HG03103 (cell line): ENCODE measurements at regions not wholly inside any gene's neighbourhood (a gene's known extent, or its start where the extent isn't known, plus 50 kb on each side); places are given as distances from the start of the nearest gene placed in this dataset.

Experiments
- ATAC-seq: cut with Tn5 transposase; IDR thresholded peaks from one replicate; pipeline ENCODE4 v1.9.1; 2021; ENCODE audit warnings: low read depth; ENCODE audit not compliant: unreplicated experiment

GRCh38 chr18:73807551-73808192 lies 340.0 kb downstream of the FBXO15 start:
- no peak for ATAC-seq

DNA sequence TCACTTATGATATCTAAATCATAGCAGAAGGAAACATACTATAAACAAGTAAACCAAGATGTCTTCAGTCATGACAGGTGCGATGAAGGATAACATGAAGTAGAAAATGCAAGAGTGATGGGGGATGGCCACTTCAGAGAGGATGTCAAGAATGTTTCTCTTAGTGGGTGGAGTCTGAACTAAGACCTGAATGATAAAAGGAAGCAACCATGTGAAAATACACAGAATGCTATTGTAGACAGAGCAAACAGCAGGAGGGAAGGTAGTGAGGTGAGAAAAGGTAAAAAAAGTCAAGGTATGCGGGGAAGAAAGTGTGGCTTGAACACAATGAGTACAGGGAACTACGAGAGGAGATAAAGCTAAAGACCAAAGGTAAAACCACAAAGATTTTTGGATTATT lies 341.6 kb downstream of the FBXO15 start:
- ATAC-seq: no peak

GRCh38 chr18:73797419-73797818 lies 350.2 kb downstream of the FBXO15 start:
- ATAC-seq: no peak

- no peak for ATAC-seq
Measured at GRCh38 chr18:73793386-73793785, 354.2 kb downstream of the FBXO15 start.

- no peak for ATAC-seq
Measured at GRCh38 chr18:73791081-73791480, 356.6 kb downstream of the FBXO15 start.

DNA sequence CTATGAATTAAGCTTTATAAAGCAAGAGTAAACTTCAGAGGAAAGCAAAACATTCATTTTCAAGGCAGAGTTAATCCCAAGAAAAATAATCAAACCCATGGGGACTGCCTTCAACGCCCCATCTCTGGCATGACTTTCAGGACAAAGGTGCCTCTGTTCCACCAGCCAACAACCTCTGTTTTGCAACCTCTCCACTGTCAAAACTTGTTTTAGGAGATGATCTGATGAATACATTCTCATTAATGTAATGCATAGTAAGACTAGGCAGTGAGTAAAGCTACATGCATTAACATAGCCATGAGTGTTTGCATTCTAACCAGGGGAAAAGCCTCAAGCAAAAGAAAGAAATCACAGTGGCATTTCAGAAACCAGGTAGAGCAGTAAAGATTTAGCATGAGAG lies 357.0 kb downstream of the FBXO15 start:
- no peak for ATAC-seq

DNA sequence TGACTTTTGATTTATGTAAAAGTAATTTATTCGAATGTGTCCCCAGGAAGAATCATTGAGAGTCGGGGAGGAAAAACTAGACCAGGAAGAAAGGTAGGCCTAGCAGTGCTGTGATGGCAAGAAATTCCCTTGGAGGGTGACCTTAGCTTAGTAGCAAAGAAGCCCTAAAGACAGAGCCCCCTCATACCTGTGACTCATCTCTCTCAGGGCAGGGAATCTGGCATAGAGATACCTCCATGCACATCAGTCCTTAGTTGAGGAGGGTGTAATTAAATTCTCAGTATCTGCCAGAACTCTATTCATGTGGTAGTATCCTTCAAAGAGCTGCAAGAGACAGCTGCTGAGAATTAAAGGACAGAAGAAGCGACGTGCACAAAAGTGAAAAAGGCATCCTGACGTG lies 360.3 kb downstream of the FBXO15 start:
- ATAC-seq: no peak

GRCh38 chr18:73785300-73785699 lies 362.3 kb downstream of the FBXO15 start:
- no peak for ATAC-seq

- no peak for ATAC-seq
Measured at GRCh38 chr18:73784853-73785252, 362.8 kb downstream of the FBXO15 start.

DNA sequence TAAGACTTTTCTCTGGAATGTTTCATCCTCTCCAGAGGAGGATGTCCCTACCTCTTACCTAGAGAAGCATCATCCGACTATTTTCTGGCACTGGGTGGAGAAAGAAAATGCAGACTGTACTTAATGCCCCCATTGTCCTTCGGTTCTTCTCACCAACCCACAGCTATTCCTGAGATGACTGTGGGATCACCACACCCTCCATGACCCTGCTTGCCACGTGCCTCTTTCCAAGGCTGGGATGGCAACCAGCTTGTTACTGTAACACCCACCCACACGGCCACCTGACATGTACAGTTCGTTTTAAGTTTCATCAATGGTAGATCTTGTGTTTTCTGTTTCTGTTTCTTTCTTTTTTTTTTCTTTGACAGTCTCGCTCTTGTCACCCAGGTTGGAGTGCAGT lies 365.2 kb downstream of the FBXO15 start:
- no peak for ATAC-seq

DNA sequence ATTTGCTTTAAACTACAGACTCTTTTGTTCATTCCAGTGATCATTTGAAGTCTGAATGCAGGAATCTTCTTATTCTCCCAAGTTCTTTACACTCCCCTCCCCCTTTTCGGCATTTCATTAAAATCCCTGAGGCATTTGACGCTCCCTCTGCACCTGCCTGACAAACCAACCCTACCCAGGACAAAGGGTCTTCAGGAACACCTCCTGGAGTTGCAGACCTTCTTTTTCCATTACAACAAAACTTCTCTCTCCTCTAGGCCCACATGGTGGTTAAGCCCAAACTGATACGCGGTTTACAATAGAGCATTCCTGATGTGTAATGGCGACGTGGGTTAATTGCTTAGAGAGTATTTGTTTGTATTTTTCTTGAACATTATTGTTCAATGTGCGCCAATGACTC lies 367.4 kb downstream of the FBXO15 start:
- ATAC-seq: no peak

DNA sequence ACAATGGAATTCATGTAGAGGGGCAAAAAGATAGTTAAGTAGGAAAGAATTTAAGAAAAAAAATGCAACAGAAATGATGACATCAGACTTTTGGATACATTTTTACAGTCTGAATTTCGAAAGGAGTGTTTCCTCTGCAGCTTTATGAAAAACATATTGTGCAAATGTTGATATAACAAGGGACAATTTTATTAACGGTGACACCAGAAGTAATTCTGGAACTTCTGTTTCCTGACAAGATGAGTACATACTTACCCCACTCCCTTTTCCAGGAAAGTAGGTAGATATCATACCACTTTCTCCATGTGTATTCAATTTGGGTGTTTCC lies 369.6 kb downstream of the FBXO15 start:
- no peak for ATAC-seq

DNA sequence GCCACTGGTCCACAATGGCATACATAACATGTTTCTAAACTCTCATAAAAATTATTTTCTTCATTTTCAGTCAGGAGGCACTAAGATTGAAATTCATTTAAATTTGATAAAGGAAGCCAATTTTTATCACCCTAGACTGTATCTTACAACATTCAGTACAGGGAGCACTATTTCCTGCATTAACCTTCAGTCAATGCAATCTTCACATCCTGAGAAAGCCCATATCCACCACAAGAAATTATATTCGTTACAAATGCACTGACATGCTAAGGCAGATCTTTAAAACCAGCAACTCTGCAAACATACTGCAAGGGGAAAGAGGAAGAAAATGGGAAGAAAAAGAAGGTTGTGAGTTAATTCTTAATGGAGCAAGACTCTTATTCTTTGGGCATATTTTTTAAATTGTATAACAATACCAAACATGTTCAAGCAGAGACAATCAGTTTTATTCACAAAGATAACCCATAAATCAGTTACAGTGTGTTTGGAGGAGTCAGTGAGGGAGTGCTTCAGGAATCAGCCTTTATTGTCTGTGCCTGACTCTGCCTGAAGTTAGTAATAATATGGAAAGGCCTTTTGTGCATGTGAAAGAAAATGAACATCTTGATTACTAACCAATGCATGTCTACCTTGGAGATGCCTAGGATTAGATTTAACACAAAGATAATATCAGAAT lies 370.1 kb downstream of the FBXO15 start:
- ATAC-seq: no peak

GRCh38 chr18:73774811-73775509 lies 372.7 kb downstream of the FBXO15 start:
- ATAC-seq: no peak

DNA sequence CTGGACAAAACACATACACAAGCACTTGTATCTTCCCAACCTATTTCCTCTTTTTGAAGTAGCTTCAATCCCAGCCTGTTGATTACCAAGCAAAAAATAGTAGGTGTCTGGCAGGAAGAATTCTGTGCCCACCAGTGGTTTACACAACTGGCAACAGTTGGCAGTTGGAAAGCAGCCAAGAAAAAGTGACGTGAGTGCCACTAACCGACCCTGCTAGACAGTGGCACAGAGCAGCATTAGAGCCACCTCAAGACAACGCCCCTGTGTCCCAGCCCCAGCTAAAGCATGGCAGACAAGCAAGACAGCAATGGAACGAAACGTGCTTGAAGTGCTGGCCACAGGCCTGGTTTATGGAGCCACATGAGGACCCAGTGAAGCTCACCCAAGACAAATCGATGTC lies 379.6 kb downstream of the FBXO15 start:
- ATAC-seq: no peak

DNA sequence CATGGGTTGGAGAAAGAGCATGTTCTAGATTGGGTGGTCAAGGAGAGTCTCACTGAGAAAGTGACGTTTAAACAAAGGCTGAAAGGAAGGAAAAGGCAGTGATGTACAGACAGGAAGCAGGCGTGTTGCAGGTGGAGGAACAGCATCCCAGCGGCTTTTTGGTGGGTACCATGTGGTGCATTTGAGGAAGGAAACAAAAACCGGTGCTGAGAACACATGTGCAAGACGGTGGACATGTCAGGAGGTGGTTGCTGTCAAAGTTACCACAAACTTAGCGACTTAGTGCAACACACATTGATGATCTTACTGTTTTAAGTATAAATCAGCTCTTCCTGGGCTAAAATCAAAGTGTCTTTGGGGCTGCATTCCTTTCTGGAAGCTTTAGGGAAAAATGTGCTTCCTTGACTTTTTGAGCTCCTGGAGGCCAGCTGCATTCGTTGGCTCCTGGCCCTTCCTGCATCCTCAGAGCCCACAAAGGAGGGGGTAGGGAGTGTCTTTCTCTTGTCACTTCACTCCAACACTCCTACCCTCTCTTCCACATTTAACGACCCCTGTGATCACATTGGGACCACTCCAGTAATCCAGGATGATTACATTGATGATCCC lies 380.6 kb downstream of the FBXO15 start:
- no peak for ATAC-seq

- ATAC-seq: no peak
Measured at GRCh38 chr18:73758446-73758845, 389.2 kb downstream of the FBXO15 start.

DNA sequence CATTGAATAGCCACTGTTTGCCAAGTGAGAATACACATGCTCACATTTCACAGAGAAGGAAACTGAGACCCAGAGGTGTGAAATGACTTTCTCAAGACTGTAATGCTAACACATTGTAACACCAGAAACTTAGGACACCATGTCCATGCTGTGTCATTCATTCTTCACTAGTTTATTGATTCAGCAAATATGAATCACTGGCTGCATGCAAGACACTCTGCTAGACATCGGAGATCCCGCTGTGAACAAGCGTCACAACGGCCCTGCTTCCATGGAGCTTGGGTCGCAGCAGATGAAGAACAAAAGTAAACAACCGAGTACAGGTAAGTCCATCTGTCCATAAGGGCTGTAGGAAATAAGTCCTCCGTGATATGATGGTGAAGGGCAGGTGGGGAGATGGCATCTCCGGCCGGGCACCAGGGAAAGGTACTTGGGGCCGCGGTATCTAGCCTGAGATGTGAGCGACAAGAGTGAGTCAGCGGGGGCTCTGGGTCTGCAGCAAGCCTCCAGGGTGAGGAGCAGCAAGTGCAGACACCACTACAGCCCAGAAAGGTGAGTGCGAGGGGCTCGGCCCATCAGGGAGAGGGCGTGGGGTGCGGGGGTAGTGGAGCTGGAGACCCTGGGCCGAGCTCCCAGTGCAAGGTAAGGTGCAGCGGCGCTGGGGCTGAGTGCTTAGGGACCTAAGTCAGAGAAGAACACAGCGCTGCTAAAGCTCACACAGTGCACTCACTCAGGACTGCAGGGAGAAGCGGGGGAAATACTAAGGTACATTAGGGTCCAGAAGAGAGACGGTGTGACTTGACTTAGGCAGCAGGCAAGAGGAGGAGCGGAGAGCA lies 391.2 kb downstream of the FBXO15 start:
- no peak for ATAC-seq

- ATAC-seq: no peak
Measured at GRCh38 chr18:73752965-73753364, 394.7 kb downstream of the FBXO15 start.

DNA sequence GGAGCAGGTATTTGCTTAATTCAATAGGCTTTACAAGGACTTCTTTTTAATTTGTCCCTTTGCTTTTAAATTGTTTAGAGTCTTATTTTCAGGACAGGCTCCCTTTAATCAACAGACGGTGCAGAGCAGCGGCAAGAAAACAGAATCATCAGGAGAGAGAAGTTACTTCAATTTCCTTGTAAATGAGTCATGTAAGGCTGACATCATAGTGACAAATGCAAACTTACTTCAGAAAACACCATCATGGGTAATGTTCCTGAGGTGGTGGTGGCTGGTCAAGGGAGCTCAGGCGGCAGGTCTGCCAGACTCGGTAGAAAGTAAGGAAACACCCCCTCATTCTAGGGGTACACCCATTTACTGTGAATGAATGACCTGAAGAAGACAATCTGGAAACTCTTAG lies 395.1 kb downstream of the FBXO15 start:
- ATAC-seq: no peak

DNA sequence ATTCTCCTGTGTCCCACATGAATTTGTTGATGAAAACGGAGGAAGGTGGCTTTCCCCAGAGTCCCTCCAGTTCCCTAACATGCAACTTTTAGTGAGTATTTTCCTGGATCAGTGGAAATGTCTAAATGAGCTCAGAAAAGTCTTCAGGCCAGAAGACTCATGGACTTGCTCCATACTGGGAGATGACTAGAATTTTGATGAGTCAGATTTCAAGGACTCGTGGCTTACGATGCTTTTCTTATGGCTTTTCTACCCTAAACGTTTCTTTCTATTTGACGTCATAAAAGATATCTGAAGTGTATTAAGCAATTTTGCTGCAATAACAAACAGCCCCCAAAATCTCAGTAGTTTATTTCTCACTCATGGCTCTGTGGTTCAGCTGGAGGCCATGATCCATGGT lies 397.6 kb downstream of the FBXO15 start:
- no peak for ATAC-seq
